Right cardiac atrium (tissue), 5 donors: ENCODE measurements at regions not wholly inside any gene's neighbourhood (a gene's known extent, or its start where the extent isn't known, plus 50 kb on each side); places are given as distances from the start of the nearest gene placed in this dataset.
A peak's percentile ranks its signal among the peaks of the same experiment; 100 is the strongest.

Experiments used
- ATAC-seq, 2 donors: fragments of 200-7000 bp; cut with Tn5 transposase; one replicate each; pipeline versions ENCODE4 v1.8.0 to v1.9.1; 2020; ENCODE audit warnings: moderate library complexity in 2 of 2, mild to moderate bottlenecking in 1 of 2
- DNase-seq, 3 donors: peaks; one replicate each; pipeline ENCODE4 v3.0.0-alpha.2; 2020
- H3K27ac ChIP-seq: one replicate; pipeline ENCODE4 v1.5.1; 2013; ENCODE audit warnings: mild to moderate bottlenecking, low read length, control low read depth, moderate library complexity
- H3K27me3 ChIP-seq: one replicate; pipeline ENCODE4 v1.6.1; 2013; ENCODE audit not compliant: control insufficient read depth, insufficient read depth
- H3K4me1 ChIP-seq: one replicate; pipeline ENCODE4 v1.6.1; 2013; ENCODE audit warnings: low read length; ENCODE audit not compliant: control insufficient read depth, insufficient read depth
- H3K4me3 ChIP-seq: one replicate; pipeline ENCODE4 v1.5.1; 2013; ENCODE audit warnings: low read length, control low read depth
- H3K9me3 ChIP-seq: one replicate; pipeline ENCODE4 v1.6.1; 2013; ENCODE audit warnings: low read length; ENCODE audit not compliant: control insufficient read depth
- WGBS: extraction: QIAGEN DNeasy Blood & Tissue Kit; methylation state at CpG from one replicate; pipeline ENCODE4 v1.1.7; 2013; 5-methylcytosine and 5-hydroxymethylcytosine counted together
- intact Hi-C, 4 donors: fragments of 100-400 bp; cut with DNase I; formaldehyde crosslinking; loops; one replicate each; pipeline versions ENCODE4 v1.11.0 to v1.14.0; 2022 to 2023
- donor health status: healthy with polysubstance abuse.
- donor health status: DM: no; HTN: yes; CAD: no.
- donor health status: DM: no; HTN: no; CAD: no.
- donor health status: DM: no; HTN: yes; CAD: no; lungs with severe emphysema.
- donor health status: DM: yes; HTN: yes; CAD: no.

- Histone ChIP-seq H3K4me3 (no peak overlapping the region), H3K4me1 (no peaks in the 10 kb centered on the region), H3K27ac (no peak overlapping the region), H3K27me3 (no peaks in the 10 kb centered on the region), H3K9me3 (peaks cover 3% of the 10 kb centered on the region)
- 81% methylated on average over 1 of the region's 1 CpG for WGBS
- ATAC-seq (no peak), DNase-seq (no peak)
- intact Hi-C loops = no loop called here
Measured at GRCh38 chr5:28558196-28558595, 1519.8 kb upstream of the CDH9 start.

- intact Hi-C loops = no loop called here
- peaks cover 3% of the 10 kb centered on the region for H3K9me3 ChIP-seq
- H3K4me1 ChIP-seq = no peaks in the 10 kb centered on the region
- ATAC-seq (no peak), DNase-seq (no peak)
- no peak overlapping the region for H3K27ac ChIP-seq
- no peaks in the 10 kb centered on the region for H3K27me3 ChIP-seq
- no peak overlapping the region for H3K4me3 ChIP-seq
Measured at GRCh38 chr5:28557114-28557513, 1518.7 kb upstream of the CDH9 start.

- no peak for DNase-seq
- Histone ChIP-seq H3K27ac (no peak overlapping the region), H3K4me3 (no peak overlapping the region), H3K27me3 (no peaks in the 10 kb centered on the region), H3K4me1 (no peaks in the 10 kb centered on the region), H3K9me3 (peaks cover 5% of the 10 kb centered on the region)
- ATAC-seq = no peak
- intact Hi-C loops = no loop called here
- 62% methylated on average over 2 of the region's 2 CpGs for WGBS
Measured at GRCh38 chr5:28549588-28549987, 1511.2 kb upstream of the CDH9 start.

- Histone ChIP-seq H3K27me3 (no peaks in the 10 kb centered on the region), H3K27ac (no peak overlapping the region), H3K9me3 (peaks cover 5% of the 10 kb centered on the region), H3K4me1 (no peaks in the 10 kb centered on the region), H3K4me3 (no peak overlapping the region)
- WGBS = 44% methylated on average over 1 of the region's 1 CpG
- no peak for ATAC-seq
- no peak for DNase-seq
- intact Hi-C loops = no loop called here
Measured at GRCh38 chr5:28548856-28549255, 1510.5 kb upstream of the CDH9 start.

GRCh38 chr5:28544501-28544900 is 1506.1 kb upstream of the CDH9 start:
- Histone ChIP-seq H3K4me3 (no peak overlapping the region), H3K4me1 (no peaks in the 10 kb centered on the region), H3K27ac (no peak overlapping the region), H3K27me3 (no peaks in the 10 kb centered on the region), H3K9me3 (peaks cover 3% of the 10 kb centered on the region)
- no peak for ATAC-seq
- intact Hi-C loops = no loop called here
- no peak for DNase-seq

GRCh38 chr5:28543473-28544098 is 1505.2 kb upstream of the CDH9 start:
- no peaks in the 10 kb centered on the region for H3K4me1 ChIP-seq
- H3K9me3 ChIP-seq = peaks cover 3% of the 10 kb centered on the region
- DNase-seq (no peak), ATAC-seq (no peak)
- no peaks in the 10 kb centered on the region for H3K27me3 ChIP-seq
- intact Hi-C loops = no loop called here
- no peak overlapping the region for H3K4me3 ChIP-seq
- no peak overlapping the region for H3K27ac ChIP-seq

GRCh38 chr5:28542987-28543386 is 1504.6 kb upstream of the CDH9 start:
- Histone ChIP-seq H3K4me3 (no peak overlapping the region), H3K27me3 (no peaks in the 10 kb centered on the region), H3K27ac (no peak overlapping the region), H3K4me1 (no peaks in the 10 kb centered on the region), H3K9me3 (peaks cover 3% of the 10 kb centered on the region)
- intact Hi-C loops = no loop called here
- WGBS = 29% methylated on average over 3 of the region's 3 CpGs
- DNase-seq (no peak), ATAC-seq (no peak)

- intact Hi-C loops = no loop called here
- no peaks in the 10 kb centered on the region for H3K27me3 ChIP-seq
- no peaks in the 10 kb centered on the region for H3K4me1 ChIP-seq
- peaks cover 4% of the 10 kb centered on the region for H3K9me3 ChIP-seq
- no peak for DNase-seq
- H3K4me3 ChIP-seq = no peak overlapping the region
- H3K27ac ChIP-seq = no peak overlapping the region
- 52% methylated on average over 4 of the region's 4 CpGs for WGBS
- ATAC-seq = peak; percentile 92 to 99
Measured at GRCh38 chr5:28523888-28524635, 1485.7 kb upstream of the CDH9 start.

GRCh38 chr5:28523416-28523815 is 1485.0 kb upstream of the CDH9 start:
- WGBS = 91% methylated on average over 1 of the region's 1 CpG
- Histone ChIP-seq H3K27ac (no peak overlapping the region), H3K4me3 (no peak overlapping the region), H3K27me3 (no peaks in the 10 kb centered on the region), H3K9me3 (peaks cover 4% of the 10 kb centered on the region), H3K4me1 (no peaks in the 10 kb centered on the region)
- intact Hi-C loops = no loop called here
- ATAC-seq (no peak), DNase-seq (no peak)

- peaks cover 2% of the 10 kb centered on the region for H3K9me3 ChIP-seq
- H3K27ac ChIP-seq = no peak overlapping the region
- intact Hi-C loops = no loop called here
- DNase-seq = no peak
- no peak for ATAC-seq
- H3K4me3 ChIP-seq = no peak overlapping the region
- no peaks in the 10 kb centered on the region for H3K4me1 ChIP-seq
- H3K27me3 ChIP-seq = no peaks in the 10 kb centered on the region
- 50% methylated on average over 2 of the region's 2 CpGs for WGBS
Measured at GRCh38 chr5:28517691-28518090, 1479.3 kb upstream of the CDH9 start.

GRCh38 chr5:28516722-28517121 is 1478.3 kb upstream of the CDH9 start:
- Histone ChIP-seq H3K9me3 (peaks cover 2% of the 10 kb centered on the region), H3K27ac (no peak overlapping the region), H3K27me3 (no peaks in the 10 kb centered on the region), H3K4me3 (no peak overlapping the region), H3K4me1 (no peaks in the 10 kb centered on the region)
- DNase-seq = no peak
- no peak for ATAC-seq
- 49% methylated on average over 4 of the region's 4 CpGs for WGBS
- intact Hi-C loops = no loop called here

GRCh38 chr5:28512648-28513047 is 1474.3 kb upstream of the CDH9 start:
- no peak overlapping the region for H3K27ac ChIP-seq
- DNase-seq = no peak
- no peak for ATAC-seq
- H3K4me3 ChIP-seq = no peak overlapping the region
- H3K4me1 ChIP-seq = no peaks in the 10 kb centered on the region
- 63% methylated on average over 4 of the region's 4 CpGs for WGBS
- no peaks in the 10 kb centered on the region for H3K27me3 ChIP-seq
- H3K9me3 ChIP-seq = peaks cover 2% of the 10 kb centered on the region
- intact Hi-C loops = no loop called here
